GM23338 (cell line): ENCODE measurements at regions not wholly inside any gene's neighbourhood (a gene's known extent, or its start where the extent isn't known, plus 50 kb on each side); places are given as distances from the start of the nearest gene placed in this dataset.

Source experiments
- ATAC-seq: fragments of 200-7000 bp; cut with Tn5 transposase; 3 replicates; pipeline ENCODE4 v1.9.1; 2020
- DNase-seq: peaks from one replicate; pipeline ENCODE4 v3.0.0-alpha.2; 2015; ENCODE audit warnings: low spot score
- H2AFZ ChIP-seq: fragments of 200-600 bp; sonication (generic); 2 replicates; pipeline ENCODE4 v1.8.0; 2016; ENCODE audit warnings: antibody characterized with exemption, mild to moderate bottlenecking, moderate library complexity
- H3F3A ChIP-seq: fragments of 200-600 bp; sonication (generic); replicated peaks from 2 replicates; pipeline ENCODE4 v1.8.0; 2017; ENCODE audit warnings: antibody characterized with exemption, mixed run types, low read depth
- H3K27ac ChIP-seq: fragments of 200-600 bp; sonication (generic); 2 replicates; pipeline ENCODE4 v1.6.1; 2016; ENCODE audit warnings: low read depth
- H3K27me3 ChIP-seq: fragments of 200-600 bp; sonication (generic); 2 replicates; pipeline ENCODE4 v1.8.0; 2016; ENCODE audit warnings: mild to moderate bottlenecking, mixed run types, moderate library complexity; ENCODE audit not compliant: insufficient read depth
- H3K36me3 ChIP-seq: fragments of 200-600 bp; sonication (generic); 2 replicates; pipeline ENCODE4 v1.8.0; 2016; ENCODE audit warnings: mild to moderate bottlenecking; ENCODE audit not compliant: insufficient read depth
- H3K4me1 ChIP-seq: fragments of 200-600 bp; sonication (generic); 2 replicates; pipeline ENCODE4 v1.8.0; 2016; ENCODE audit warnings: mild to moderate bottlenecking, moderate library complexity; ENCODE audit not compliant: insufficient read depth
- H3K4me2 ChIP-seq: fragments of 200-600 bp; sonication (generic); 2 replicates; pipeline ENCODE4 v1.7.1; 2017; ENCODE audit warnings: mixed run types
- H3K4me3 ChIP-seq: fragments of 200-600 bp; sonication (generic); 2 replicates; pipeline ENCODE4 v1.6.1; 2016; ENCODE audit warnings: mixed run types
- H3K79me2 ChIP-seq: fragments of 200-600 bp; sonication (generic); replicated peaks from 2 replicates; pipeline ENCODE4 v1.8.0; 2017; ENCODE audit warnings: mild to moderate bottlenecking; ENCODE audit not compliant: insufficient read depth
- H3K9me2 ChIP-seq: fragments of 200-600 bp; sonication (generic); 2 replicates; pipeline ENCODE4 v1.8.0; 2017; ENCODE audit not compliant: insufficient read depth
- H4K20me1 ChIP-seq: fragments of 200-600 bp; sonication (generic); replicated peaks from 2 replicates; pipeline ENCODE4 v1.8.0; 2017; ENCODE audit warnings: mild to moderate bottlenecking; ENCODE audit not compliant: insufficient read depth
- H3K27ac Mint-ChIP-seq: 2 replicates; pipeline ENCODE4 v1.8.0; 2020; ENCODE audit warnings: inconsistent platforms, mild to moderate bottlenecking, moderate library complexity, mixed read lengths
- H3K27me3 Mint-ChIP-seq: 3 replicates; pipeline ENCODE4 v1.8.0; 2022; ENCODE audit warnings: low read depth, mild to moderate bottlenecking, moderate library complexity, mixed read lengths, inconsistent platforms; ENCODE audit not compliant: insufficient read depth, poor library complexity
- H3K36me3 Mint-ChIP-seq: 3 replicates; pipeline ENCODE4 v1.8.0; 2021; ENCODE audit warnings: low read depth, mild to moderate bottlenecking, inconsistent platforms, moderate library complexity, mixed read lengths
- H3K4me1 Mint-ChIP-seq: 3 replicates; pipeline ENCODE4 v1.8.0; 2020; ENCODE audit warnings: mild to moderate bottlenecking, inconsistent platforms, mixed read lengths
- H3K4me3 Mint-ChIP-seq: 3 replicates; pipeline ENCODE4 v1.8.0; 2021; ENCODE audit warnings: moderate library complexity, mild to moderate bottlenecking, inconsistent platforms, mixed read lengths
- H3K9me3 Mint-ChIP-seq: 3 replicates; pipeline ENCODE4 v1.8.0; 2020; ENCODE audit warnings: moderate library complexity, mild to moderate bottlenecking, inconsistent platforms, mixed read lengths
- CREB1 ChIP-seq: fragments of 250-450 bp; sonication (Bioruptor Pico); IDR thresholded peaks from 2 replicates; pipeline ENCODE4 v1.5.0; 2020; ENCODE audit warnings: low read depth, mild to moderate bottlenecking, moderate library complexity
- EZH2 ChIP-seq: fragments of 200-600 bp; sonication (generic); IDR thresholded peaks from one replicate; pipeline ENCODE4 v1.8.0; 2017; ENCODE audit warnings: antibody characterized with exemption, mild to moderate bottlenecking, low read depth; ENCODE audit not compliant: unreplicated experiment
- EZH2phosphoT487 ChIP-seq: fragments of 200-600 bp; sonication (generic); IDR thresholded peaks from one replicate; pipeline ENCODE4 v1.8.1; 2018; ENCODE audit warnings: antibody characterized with exemption; ENCODE audit not compliant: unreplicated experiment
- NANOG ChIP-seq: IDR thresholded peaks from 2 replicates; pipeline ENCODE4 v1.6.1; 2016; ENCODE audit warnings: antibody characterized with exemption, borderline replicate concordance
- POLR2AphosphoS5 ChIP-seq: IDR thresholded peaks from 2 replicates; pipeline ENCODE4 v1.6.1; 2016; ENCODE audit warnings: antibody characterized with exemption, low read depth
- STAT1 ChIP-seq: IDR thresholded peaks from one replicate; pipeline ENCODE4 v1.6.1; 2016; ENCODE audit warnings: antibody characterized with exemption; ENCODE audit not compliant: unreplicated experiment
- ZNF114 ChIP-seq: fragments of 250-450 bp; sonication (Bioruptor Pico); IDR thresholded peaks from 2 replicates; pipeline ENCODE4 v1.5.0; 2020; ENCODE audit warnings: mild to moderate bottlenecking, moderate library complexity
- ZNF331 ChIP-seq: fragments of 250-450 bp; sonication (Bioruptor Pico); IDR thresholded peaks from 2 replicates; pipeline ENCODE4 v1.5.0; 2020; ENCODE audit warnings: low read depth, mild to moderate bottlenecking, moderate library complexity
- TF ChIP-seq, protein P1 (sequence below), 2 experiments: fragments of 200-600 bp in 1 of 2; sonication (generic) in 1 of 2; conservative IDR thresholded peaks; 2 replicates each; pipeline versions ENCODE4 v1.5.1 to v1.6.1; 2016 to 2017; ENCODE audit warnings: antibody characterized with exemption in 2 of 2, low read depth in 2 of 2, mild to moderate bottlenecking in 2 of 2, moderate library complexity in 1 of 2
- TF ChIP-seq, protein P2 (sequence below): IDR thresholded peaks from 2 replicates; pipeline ENCODE4 v1.6.1; 2016; ENCODE audit warnings: antibody characterized with exemption
- TF ChIP-seq, protein P3 (sequence below): fragments of 250-450 bp; sonication (Bioruptor Pico); IDR thresholded peaks from 2 replicates; pipeline ENCODE4 v1.5.0; 2020; ENCODE audit warnings: mild to moderate bottlenecking, moderate library complexity

DNA sequence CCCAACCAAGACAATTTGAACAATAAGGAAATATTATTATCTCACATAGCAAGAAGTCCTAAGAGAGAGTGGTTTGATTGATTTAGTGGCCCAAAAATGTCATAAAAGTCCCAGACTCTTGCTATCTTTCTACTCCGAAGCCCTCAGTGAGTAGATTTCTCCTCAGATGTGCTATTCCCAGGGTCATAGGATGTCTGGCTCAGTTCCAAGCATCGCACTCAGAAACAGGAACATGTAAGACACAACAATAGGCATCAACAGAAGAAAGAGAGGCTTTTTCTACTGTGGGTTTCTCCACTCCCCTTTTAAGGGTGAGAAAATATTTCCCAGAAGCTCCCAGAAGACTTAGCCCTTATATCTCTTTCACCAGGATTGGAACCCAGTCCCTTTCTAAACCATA is 188.1 kb upstream of the CDKN3 start:
- Histone ChIP-seq H3K36me3 (no peaks in the 10 kb centered on the region), H3K4me1 (no peaks in the 10 kb centered on the region), H3K79me2 (no peaks in the 10 kb centered on the region), H3K9me2 (no peaks in the 10 kb centered on the region), H4K20me1 (no peaks in the 10 kb centered on the region), H3K4me2 (no peak overlapping the region), H3K27ac (no peak overlapping the region), H3K27me3 (no peaks in the 10 kb centered on the region), H3K4me3 (no peak overlapping the region), H2AFZ (no peak overlapping the region), H3F3A (no peaks in the 10 kb centered on the region)
- Mint-ChIP-seq H3K9me3 (peaks cover 9% of the 10 kb centered on the region), H3K4me3 (no peak overlapping the region), H3K4me1 (no peaks in the 10 kb centered on the region), H3K27me3 (no peaks in the 10 kb centered on the region), H3K36me3 (peaks cover 6% of the 10 kb centered on the region), H3K27ac (no peak overlapping the region)
- TF ChIP-seq POLR2AphosphoS5 (no peak), ZNF331 (CRISPR knock-in tag) (no peak)
- TF ChIP-seq, protein P1, sequence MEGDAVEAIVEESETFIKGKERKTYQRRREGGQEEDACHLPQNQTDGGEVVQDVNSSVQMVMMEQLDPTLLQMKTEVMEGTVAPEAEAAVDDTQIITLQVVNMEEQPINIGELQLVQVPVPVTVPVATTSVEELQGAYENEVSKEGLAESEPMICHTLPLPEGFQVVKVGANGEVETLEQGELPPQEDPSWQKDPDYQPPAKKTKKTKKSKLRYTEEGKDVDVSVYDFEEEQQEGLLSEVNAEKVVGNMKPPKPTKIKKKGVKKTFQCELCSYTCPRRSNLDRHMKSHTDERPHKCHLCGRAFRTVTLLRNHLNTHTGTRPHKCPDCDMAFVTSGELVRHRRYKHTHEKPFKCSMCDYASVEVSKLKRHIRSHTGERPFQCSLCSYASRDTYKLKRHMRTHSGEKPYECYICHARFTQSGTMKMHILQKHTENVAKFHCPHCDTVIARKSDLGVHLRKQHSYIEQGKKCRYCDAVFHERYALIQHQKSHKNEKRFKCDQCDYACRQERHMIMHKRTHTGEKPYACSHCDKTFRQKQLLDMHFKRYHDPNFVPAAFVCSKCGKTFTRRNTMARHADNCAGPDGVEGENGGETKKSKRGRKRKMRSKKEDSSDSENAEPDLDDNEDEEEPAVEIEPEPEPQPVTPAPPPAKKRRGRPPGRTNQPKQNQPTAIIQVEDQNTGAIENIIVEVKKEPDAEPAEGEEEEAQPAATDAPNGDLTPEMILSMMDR (conservative IDR thresholded peaks at IDR 0.05; ENCODE audit: low read depth in 2 of 2) = no peak
- TF ChIP-seq, protein P2, sequence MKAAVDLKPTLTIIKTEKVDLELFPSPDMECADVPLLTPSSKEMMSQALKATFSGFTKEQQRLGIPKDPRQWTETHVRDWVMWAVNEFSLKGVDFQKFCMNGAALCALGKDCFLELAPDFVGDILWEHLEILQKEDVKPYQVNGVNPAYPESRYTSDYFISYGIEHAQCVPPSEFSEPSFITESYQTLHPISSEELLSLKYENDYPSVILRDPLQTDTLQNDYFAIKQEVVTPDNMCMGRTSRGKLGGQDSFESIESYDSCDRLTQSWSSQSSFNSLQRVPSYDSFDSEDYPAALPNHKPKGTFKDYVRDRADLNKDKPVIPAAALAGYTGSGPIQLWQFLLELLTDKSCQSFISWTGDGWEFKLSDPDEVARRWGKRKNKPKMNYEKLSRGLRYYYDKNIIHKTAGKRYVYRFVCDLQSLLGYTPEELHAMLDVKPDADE = no peak
- DNase-seq = no peak
- ATAC-seq = no peak

DNA sequence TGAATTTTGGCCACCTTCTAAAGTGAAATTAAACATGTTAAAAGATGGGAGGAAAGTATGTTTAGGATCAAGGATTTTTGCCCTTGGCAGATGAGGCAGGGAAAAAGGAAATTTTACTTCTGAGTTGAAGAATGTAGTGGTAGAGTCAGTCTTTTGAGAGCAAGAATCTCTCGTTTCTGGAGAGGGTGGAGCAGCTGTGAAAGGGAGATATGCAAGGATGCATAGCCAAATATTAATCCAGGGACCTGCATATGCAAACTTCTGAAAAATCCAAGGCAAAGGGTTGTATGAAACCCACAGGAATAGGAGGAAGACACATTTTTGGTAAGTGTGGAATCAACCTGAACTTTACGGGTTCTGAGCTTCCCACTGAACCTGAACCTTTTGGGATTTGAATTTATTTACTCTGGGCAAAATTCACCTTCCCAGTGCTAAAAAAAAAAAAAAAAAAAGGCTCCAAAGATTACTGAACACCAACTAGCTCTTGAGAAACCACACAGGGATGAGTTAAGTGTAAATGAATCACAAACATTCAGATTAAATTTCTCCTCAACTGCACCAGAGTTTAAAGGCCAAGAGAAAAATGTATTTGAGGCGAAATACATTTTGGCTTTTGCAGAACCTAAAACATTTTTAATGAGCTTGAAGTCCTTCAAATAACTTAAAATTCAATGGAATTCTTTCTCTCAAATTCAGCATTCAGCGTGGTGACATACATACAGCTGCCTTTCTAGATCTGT is 187.1 kb upstream of the CDKN3 start:
- Histone ChIP-seq H3K4me3 (no peak overlapping the region), H3K27me3 (no peaks in the 10 kb centered on the region), H3K36me3 (no peaks in the 10 kb centered on the region), H3K9me2 (no peaks in the 10 kb centered on the region), H4K20me1 (no peaks in the 10 kb centered on the region), H3K79me2 (no peaks in the 10 kb centered on the region), H3K27ac (no peak overlapping the region), H3K4me2 (no peak overlapping the region), H3F3A (no peaks in the 10 kb centered on the region), H2AFZ (no peak overlapping the region), H3K4me1 (no peaks in the 10 kb centered on the region)
- H3K9me3 Mint-ChIP-seq = peaks cover 4% of the 10 kb centered on the region
- no peak for ATAC-seq
- no peaks in the 10 kb centered on the region for H3K27me3 Mint-ChIP-seq
- no peak overlapping the region for H3K4me3 Mint-ChIP-seq
- no peaks in the 10 kb centered on the region for H3K4me1 Mint-ChIP-seq
- DNase-seq = no peak
- peaks cover 1% of the 10 kb centered on the region; the same call in 2 of the 3 replicates for H3K36me3 Mint-ChIP-seq
- H3K27ac Mint-ChIP-seq = no peak overlapping the region
- TF ChIP-seq NANOG (no peak), ZNF114 (CRISPR knock-in tag) (no peak), ZNF331 (CRISPR knock-in tag) (no peak), POLR2AphosphoS5 (no peak), EZH2phosphoT487 (no peak), CREB1 (CRISPR knock-in tag) (no peak), STAT1 (no peak), EZH2 (no peak)
- TF ChIP-seq, protein P3, sequence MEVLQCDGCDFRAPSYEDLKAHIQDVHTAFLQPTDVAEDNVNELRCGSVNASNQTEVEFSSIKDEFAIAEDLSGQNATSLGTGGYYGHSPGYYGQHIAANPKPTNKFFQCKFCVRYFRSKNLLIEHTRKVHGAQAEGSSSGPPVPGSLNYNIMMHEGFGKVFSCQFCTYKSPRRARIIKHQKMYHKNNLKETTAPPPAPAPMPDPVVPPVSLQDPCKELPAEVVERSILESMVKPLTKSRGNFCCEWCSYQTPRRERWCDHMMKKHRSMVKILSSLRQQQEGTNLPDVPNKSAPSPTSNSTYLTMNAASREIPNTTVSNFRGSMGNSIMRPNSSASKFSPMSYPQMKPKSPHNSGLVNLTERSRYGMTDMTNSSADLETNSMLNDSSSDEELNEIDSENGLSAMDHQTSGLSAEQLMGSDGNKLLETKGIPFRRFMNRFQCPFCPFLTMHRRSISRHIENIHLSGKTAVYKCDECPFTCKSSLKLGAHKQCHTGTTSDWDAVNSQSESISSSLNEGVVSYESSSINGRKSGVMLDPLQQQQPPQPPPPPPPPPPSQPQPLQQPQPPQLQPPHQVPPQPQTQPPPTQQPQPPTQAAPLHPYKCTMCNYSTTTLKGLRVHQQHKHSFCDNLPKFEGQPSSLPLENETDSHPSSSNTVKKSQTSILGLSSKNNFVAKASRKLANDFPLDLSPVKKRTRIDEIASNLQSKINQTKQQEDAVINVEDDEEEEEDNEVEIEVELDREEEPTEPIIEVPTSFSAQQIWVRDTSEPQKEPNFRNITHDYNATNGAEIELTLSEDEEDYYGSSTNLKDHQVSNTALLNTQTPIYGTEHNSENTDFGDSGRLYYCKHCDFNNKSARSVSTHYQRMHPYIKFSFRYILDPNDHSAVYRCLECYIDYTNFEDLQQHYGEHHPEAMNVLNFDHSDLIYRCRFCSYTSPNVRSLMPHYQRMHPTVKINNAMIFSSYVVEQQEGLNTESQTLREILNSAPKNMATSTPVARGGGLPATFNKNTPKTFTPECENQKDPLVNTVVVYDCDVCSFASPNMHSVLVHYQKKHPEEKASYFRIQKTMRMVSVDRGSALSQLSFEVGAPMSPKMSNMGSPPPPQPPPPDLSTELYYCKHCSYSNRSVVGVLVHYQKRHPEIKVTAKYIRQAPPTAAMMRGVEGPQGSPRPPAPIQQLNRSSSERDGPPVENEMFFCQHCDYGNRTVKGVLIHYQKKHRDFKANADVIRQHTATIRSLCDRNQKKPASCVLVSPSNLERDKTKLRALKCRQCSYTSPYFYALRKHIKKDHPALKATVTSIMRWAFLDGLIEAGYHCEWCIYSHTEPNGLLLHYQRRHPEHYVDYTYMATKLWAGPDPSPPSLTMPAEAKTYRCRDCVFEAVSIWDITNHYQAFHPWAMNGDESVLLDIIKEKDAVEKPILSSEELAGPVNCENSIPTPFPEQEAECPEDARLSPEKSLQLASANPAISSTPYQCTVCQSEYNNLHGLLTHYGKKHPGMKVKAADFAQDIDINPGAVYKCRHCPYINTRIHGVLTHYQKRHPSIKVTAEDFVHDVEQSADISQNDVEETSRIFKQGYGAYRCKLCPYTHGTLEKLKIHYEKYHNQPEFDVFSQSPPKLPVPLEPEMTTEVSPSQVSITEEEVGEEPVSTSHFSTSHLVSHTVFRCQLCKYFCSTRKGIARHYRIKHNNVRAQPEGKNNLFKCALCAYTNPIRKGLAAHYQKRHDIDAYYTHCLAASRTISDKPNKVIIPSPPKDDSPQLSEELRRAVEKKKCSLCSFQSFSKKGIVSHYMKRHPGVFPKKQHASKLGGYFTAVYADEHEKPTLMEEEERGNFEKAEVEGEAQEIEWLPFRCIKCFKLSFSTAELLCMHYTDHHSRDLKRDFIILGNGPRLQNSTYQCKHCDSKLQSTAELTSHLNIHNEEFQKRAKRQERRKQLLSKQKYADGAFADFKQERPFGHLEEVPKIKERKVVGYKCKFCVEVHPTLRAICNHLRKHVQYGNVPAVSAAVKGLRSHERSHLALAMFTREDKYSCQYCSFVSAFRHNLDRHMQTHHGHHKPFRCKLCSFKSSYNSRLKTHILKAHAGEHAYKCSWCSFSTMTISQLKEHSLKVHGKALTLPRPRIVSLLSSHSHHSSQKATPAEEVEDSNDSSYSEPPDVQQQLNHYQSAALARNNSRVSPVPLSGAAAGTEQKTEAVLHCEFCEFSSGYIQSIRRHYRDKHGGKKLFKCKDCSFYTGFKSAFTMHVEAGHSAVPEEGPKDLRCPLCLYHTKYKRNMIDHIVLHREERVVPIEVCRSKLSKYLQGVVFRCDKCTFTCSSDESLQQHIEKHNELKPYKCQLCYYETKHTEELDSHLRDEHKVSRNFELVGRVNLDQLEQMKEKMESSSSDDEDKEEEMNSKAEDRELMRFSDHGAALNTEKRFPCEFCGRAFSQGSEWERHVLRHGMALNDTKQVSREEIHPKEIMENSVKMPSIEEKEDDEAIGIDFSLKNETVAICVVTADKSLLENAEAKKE (CRISPR knock-in tag) = no peak
- TF ChIP-seq, protein P2 = no peak
